ENCODE measurements at regions not wholly inside any gene's neighbourhood (a gene's known extent, or its start where the extent isn't known, plus 50 kb on each side); places are given as distances from the start of the nearest gene placed in this dataset.

- TF ChIP-seq CTCF (optimal IDR thresholded peaks at IDR 0.05 in 1 of 3, IDR thresholded peaks at IDR 0.05 in 1 of 3, conservative IDR thresholded peaks at IDR 0.05 in 1 of 3; ENCODE audit: extremely low read depth in 1 of 3, insufficient read depth in 2 of 3, low read length in 3 of 3) (no peak), EZH2 (IDR thresholded peaks at IDR 0.05; ENCODE audit: low read length) (no peak)
Measured at GRCh38 chr13:47069133-47069532, 172.3 kb upstream of the HTR2A start.
